Breast epithelium (tissue), 4 donors: ENCODE measurements at regions not wholly inside any gene's neighbourhood (a gene's known extent, or its start where the extent isn't known, plus 50 kb on each side); places are given as distances from the start of the nearest gene placed in this dataset.

Source experiments
- DNase-seq, 2 donors: peaks; one replicate each; pipeline ENCODE4 v3.0.0-alpha.2; 2019; ENCODE audit warnings: low spot score in 2 of 2
- H3K27ac ChIP-seq, 2 donors: fragments of 200-600 bp; sonication (generic) in 1 of 2; one replicate each; pipeline ENCODE4 v1.5.1; 2016 to 2019; ENCODE audit warnings: mild to moderate bottlenecking in 1 of 2
- H3K27me3 ChIP-seq, 2 donors: fragments of 200-600 bp; sonication (generic) in 1 of 2; one replicate each; pipeline versions ENCODE4 v1.5.1 to v1.6.0; 2017 to 2019; ENCODE audit warnings: control low read depth in 1 of 2, mild to moderate bottlenecking in 1 of 2
- H3K36me3 ChIP-seq: fragments of 200-600 bp; one replicate; pipeline ENCODE4 v1.5.1; 2019
- H3K4me1 ChIP-seq, 2 donors: fragments of 200-600 bp; sonication (generic); one replicate each; pipeline ENCODE4 v1.5.1; 2016 to 2019; ENCODE audit warnings: control low read depth in 1 of 2
- H3K4me3 ChIP-seq, 3 donors: fragments of 200-600 bp; sonication (generic); 1 replicate in 2 of 3; 2 replicates in 1 of 3; pipeline ENCODE4 v1.5.1; 2016 to 2019; ENCODE audit warnings: mild to moderate bottlenecking in 3 of 3, moderate library complexity in 2 of 3
- H3K9me3 ChIP-seq, 2 donors: fragments of 200-600 bp; sonication (generic) in 1 of 2; one replicate each; pipeline ENCODE4 v1.5.1; 2016 to 2019; ENCODE audit warnings: control low read depth in 1 of 2
- CTCF ChIP-seq, 3 donors: fragments of 450-650 bp; IDR thresholded peaks; one replicate each; pipeline ENCODE4 v1.5.1; 2016 to 2017; ENCODE audit warnings: antibody characterized with exemption in 3 of 3, mild to moderate bottlenecking in 3 of 3, moderate library complexity in 3 of 3
- POLR2A ChIP-seq: fragments of 450-650 bp; IDR thresholded peaks from one replicate; pipeline ENCODE4 v1.6.1; 2016; ENCODE audit warnings: antibody characterized with exemption, mild to moderate bottlenecking, moderate library complexity
- POLR2AphosphoS5 ChIP-seq, 3 donors: sonication (generic); formaldehyde crosslinking; IDR thresholded peaks; one replicate each; pipeline ENCODE4 v1.6.1; 2017; ENCODE audit warnings: antibody characterized with exemption in 3 of 3
- intact Hi-C: fragments of 100-400 bp; cut with DNase I; formaldehyde crosslinking; loops from one replicate; pipeline ENCODE4 v1.15.1; 2023; ENCODE audit warnings: low total_unique reads

DNA sequence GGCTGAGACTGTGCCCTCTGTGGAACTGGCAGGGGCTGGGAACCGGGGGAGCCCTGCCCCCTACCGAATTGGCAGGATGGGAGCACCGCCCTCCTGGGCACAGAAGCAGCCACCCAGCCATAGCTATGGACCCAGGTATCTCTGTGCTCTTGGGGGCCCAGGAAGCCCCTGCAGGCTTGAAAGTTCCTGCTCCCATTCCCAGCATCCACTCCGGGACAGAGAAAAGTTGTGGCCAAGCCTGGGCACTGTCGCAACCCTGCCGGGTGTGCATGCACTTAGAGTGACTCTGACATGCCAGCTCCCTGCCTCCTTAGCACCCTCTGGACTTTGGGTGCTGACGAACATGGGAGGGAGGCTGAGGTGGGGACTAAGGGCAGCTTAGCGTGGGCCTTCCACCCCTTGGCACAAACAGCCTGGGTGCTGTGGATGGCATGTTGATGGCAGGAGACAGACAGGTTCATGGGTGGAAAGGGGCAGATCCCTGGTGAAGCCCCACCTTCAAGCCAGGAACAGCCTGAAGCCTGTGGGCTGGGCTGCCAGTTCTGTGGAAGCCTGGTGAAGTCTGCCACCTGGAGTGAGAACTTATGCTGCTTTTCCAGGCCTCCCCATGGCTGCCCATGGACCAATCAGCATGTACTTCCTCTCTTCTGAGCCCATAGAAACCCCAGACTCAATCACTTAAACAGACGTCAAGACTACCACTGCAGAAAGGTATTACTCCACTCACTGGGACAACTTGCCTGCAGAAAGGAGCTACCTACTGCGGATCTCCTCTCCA lies 279.0 kb downstream of the ATXN7L3B start:
- DNase-seq: no peak
- Histone ChIP-seq H3K27ac (no peak overlapping the region), H3K9me3 (peaks cover 0 to 4% of the 10 kb centered on the region in 2 donors), H3K36me3 (no peaks in the 10 kb centered on the region), H3K4me1 (no peaks in the 10 kb centered on the region), H3K27me3 (no peaks in the 10 kb centered on the region), H3K4me3 (no peak overlapping the region)
- intact Hi-C loops: no loop called here
- no peak for TF ChIP-seq CTCF (IDR thresholded peaks at IDR 0.05)
- TF ChIP-seq POLR2A: no peak
- TF ChIP-seq POLR2AphosphoS5 (IDR thresholded peaks at IDR 0.05): no peak

DNA sequence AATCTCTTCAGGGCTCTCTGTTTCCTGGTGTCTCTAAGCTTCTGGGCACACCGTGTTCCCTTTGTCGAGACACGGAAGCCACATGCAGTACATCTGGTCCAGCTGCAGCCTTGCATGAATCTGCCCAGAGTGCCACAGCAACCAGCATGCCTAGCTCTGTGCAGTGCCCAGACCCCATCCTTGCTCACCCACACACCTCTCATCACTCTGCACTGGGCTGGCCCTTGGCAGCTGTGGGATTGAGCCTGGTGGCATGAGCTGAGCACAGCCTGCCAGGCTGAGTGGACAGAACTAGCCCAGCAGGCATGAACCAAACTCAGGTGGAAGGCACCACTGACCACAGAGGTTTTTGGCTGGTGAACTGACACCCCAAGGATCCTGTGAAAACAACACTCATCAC lies 279.9 kb downstream of the ATXN7L3B start:
- intact Hi-C loops: no loop called here
- no peak for TF ChIP-seq POLR2AphosphoS5 (IDR thresholded peaks at IDR 0.05)
- no peak for TF ChIP-seq CTCF (IDR thresholded peaks at IDR 0.05)
- no peak for TF ChIP-seq POLR2A
- Histone ChIP-seq H3K9me3 (peaks cover 0 to 4% of the 10 kb centered on the region in 2 donors), H3K4me3 (no peak overlapping the region), H3K27me3 (no peaks in the 10 kb centered on the region), H3K4me1 (no peaks in the 10 kb centered on the region), H3K27ac (no peak overlapping the region), H3K36me3 (no peaks in the 10 kb centered on the region)
- DNase-seq: no peak

GRCh38 chr12:74818412-74818811 lies 280.8 kb downstream of the ATXN7L3B start:
- no peaks in the 10 kb centered on the region for H3K4me1 ChIP-seq
- TF ChIP-seq POLR2A (no peak), POLR2AphosphoS5 (IDR thresholded peaks at IDR 0.05) (no peak), CTCF (IDR thresholded peaks at IDR 0.05) (no peak)
- H3K9me3 ChIP-seq: peaks cover 0 to 4% of the 10 kb centered on the region in 2 donors
- intact Hi-C loops: no loop called here
- no peak overlapping the region for H3K27ac ChIP-seq
- no peak overlapping the region for H3K4me3 ChIP-seq
- H3K27me3 ChIP-seq: no peaks in the 10 kb centered on the region
- no peak for DNase-seq
- no peaks in the 10 kb centered on the region for H3K36me3 ChIP-seq

DNA sequence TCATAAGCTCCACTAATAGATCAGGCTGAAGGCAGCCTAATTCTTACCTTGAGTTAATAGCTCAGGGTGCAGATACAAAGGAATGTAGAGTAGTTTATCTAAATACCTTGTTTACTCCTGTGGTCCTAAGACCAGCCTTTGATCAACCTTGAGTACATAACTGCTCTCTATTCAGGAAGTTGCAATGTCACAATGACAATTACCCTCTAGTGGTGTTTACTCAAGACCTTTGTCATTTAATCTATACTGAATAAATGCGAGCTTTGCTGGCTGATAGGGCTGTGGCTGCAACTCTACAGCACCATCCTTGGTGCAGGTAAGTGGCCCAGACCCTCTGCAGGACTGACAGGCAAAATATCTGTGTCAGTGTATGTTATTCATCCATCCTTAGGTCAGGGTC lies 282.7 kb downstream of the ATXN7L3B start:
- Histone ChIP-seq H3K9me3 (no peaks in the 10 kb centered on the region), H3K27ac (no peak overlapping the region), H3K4me1 (no peaks in the 10 kb centered on the region), H3K27me3 (no peaks in the 10 kb centered on the region), H3K36me3 (no peaks in the 10 kb centered on the region), H3K4me3 (no peak overlapping the region)
- intact Hi-C loops: no loop called here
- DNase-seq: no peak
- no peak for TF ChIP-seq CTCF (IDR thresholded peaks at IDR 0.05)
- no peak for TF ChIP-seq POLR2A
- no peak for TF ChIP-seq POLR2AphosphoS5 (IDR thresholded peaks at IDR 0.05)

GRCh38 chr12:74836567-74836966 lies 298.9 kb downstream of the ATXN7L3B start:
- no peaks in the 10 kb centered on the region for H3K36me3 ChIP-seq
- H3K4me3 ChIP-seq: no peak overlapping the region
- TF ChIP-seq CTCF (IDR thresholded peaks at IDR 0.05) (no peak), POLR2AphosphoS5 (IDR thresholded peaks at IDR 0.05) (no peak), POLR2A (no peak)
- intact Hi-C loops: no loop called here
- H3K27me3 ChIP-seq: no peaks in the 10 kb centered on the region
- no peaks in the 10 kb centered on the region for H3K4me1 ChIP-seq
- DNase-seq: no peak
- H3K9me3 ChIP-seq: peaks cover 0 to 8% of the 10 kb centered on the region in 2 donors
- no peak overlapping the region for H3K27ac ChIP-seq
